SU-DHL-6 (cell line): ENCODE measurements at regions not wholly inside any gene's neighbourhood (a gene's known extent, or its start where the extent isn't known, plus 50 kb on each side); places are given as distances from the start of the nearest gene placed in this dataset.

Source experiments
- CTCF ChIP-seq: fragments of 200-600 bp; sonication (generic); IDR thresholded peaks from one replicate; pipeline ENCODE4 v1.5.1; 2017; ENCODE audit warnings: antibody characterized with exemption, mild to moderate bottlenecking, low read length, moderate library complexity; ENCODE audit not compliant: insufficient read depth, poor library complexity, severe bottlenecking
- EZH2phosphoT487 ChIP-seq: fragments of 200-600 bp; sonication (generic), shearing (Covaris generic); conservative IDR thresholded peaks from 2 replicates; pipeline ENCODE4 v1.6.1; 2018; ENCODE audit warnings: mild to moderate bottlenecking, antibody characterized with exemption, low read length, moderate library complexity, mixed read lengths

GRCh38 chrX:136931661-136932060 lies 51.1 kb upstream of the RBMX start:
- TF ChIP-seq CTCF (no peak), EZH2phosphoT487 (no peak)
